ENCODE measurements at regions not wholly inside any gene's neighbourhood (a gene's known extent, or its start where the extent isn't known, plus 50 kb on each side); places are given as distances from the start of the nearest gene placed in this dataset.

GRCh38 chr14:84025106-84026012 is 1504.6 kb upstream of the FLRT2 start:
- TF ChIP-seq CTCF (IDR thresholded peaks at IDR 0.05) (no peak), POLR2AphosphoS5 (IDR thresholded peaks at IDR 0.05) (no peak)

Data from prostate gland (tissue), 2 donors.